AG04449 (cell line): ENCODE measurements at regions not wholly inside any gene's neighbourhood (a gene's known extent, or its start where the extent isn't known, plus 50 kb on each side); places are given as distances from the start of the nearest gene placed in this dataset.

ENCODE experiments used
- CTCF ChIA-PET: fragments of 350-600 bp; formaldehyde crosslinking; extraction: SDS; loops from one replicate; lab custom pipeline; 2021; ENCODE audit warnings: antibody characterized with exemption; lab: Yijun Ruan, JAX
- POLR2A ChIA-PET: fragments of 400-600, 350-600 bp; formaldehyde crosslinking; extraction: SDS; loops from one replicate; lab custom pipeline; 2020; ENCODE audit warnings: antibody characterized with exemption, inconsistent platforms; lab: Yijun Ruan, JAX
- DNase-seq: peaks from one replicate; pipeline ENCODE4 v3.0.0-alpha.2; 2010; ENCODE audit warnings: low read depth, low spot score
- H3K4me3 ChIP-seq: 2 replicates; pipeline ENCODE4 v1.5.1; 2011; ENCODE audit warnings: low read depth, mild to moderate bottlenecking, control low read depth, low read length
- CTCF ChIP-seq: IDR thresholded peaks from one replicate; pipeline ENCODE4 v1.5.1; 2011; ENCODE audit warnings: mild to moderate bottlenecking, moderate library complexity, low read length, control low read depth, inconsistent platforms; ENCODE audit not compliant: insufficient read depth; ENCODE audit errors: missing control alignments

GRCh38 chr18:40032076-40032475 is 1923.0 kb upstream of the PIK3C3 start:
- POLR2A ChIA-PET: no interaction called here
- TF ChIP-seq CTCF: no peak
- CTCF ChIA-PET: no interaction called here
- no peak for DNase-seq
- H3K4me3 ChIP-seq: no peak overlapping the region

- ChIA-PET POLR2A (no interaction called here), CTCF (no interaction called here)
Measured at GRCh38 chr18:40031435-40031834, 1923.6 kb upstream of the PIK3C3 start.

GRCh38 chr18:40019797-40020392 is 1935.1 kb upstream of the PIK3C3 start:
- DNase-seq: no peak
- ChIA-PET POLR2A (no interaction called here), CTCF (no interaction called here)
- no peak for TF ChIP-seq CTCF
- H3K4me3 ChIP-seq: no peak overlapping the region

More at GRCh38 chr18:40031435-40031834, 1923.6 kb upstream of the PIK3C3 start:
- no peak for TF ChIP-seq CTCF
- no peak overlapping the region for H3K4me3 ChIP-seq
- DNase-seq: no peak

- no peak for TF ChIP-seq CTCF
- no peak for DNase-seq
- H3K4me3 ChIP-seq: no peak overlapping the region
- ChIA-PET POLR2A (no interaction called here), CTCF (no interaction called here)
Measured at GRCh38 chr18:40018266-40018665, 1936.8 kb upstream of the PIK3C3 start.

- POLR2A ChIA-PET: no interaction called here
- CTCF ChIA-PET: no interaction called here
- no peak for TF ChIP-seq CTCF
Measured at GRCh38 chr18:40017021-40017420, 1938.0 kb upstream of the PIK3C3 start.

GRCh38 chr18:40016405-40016804 is 1938.6 kb upstream of the PIK3C3 start:
- POLR2A ChIA-PET: no interaction called here
- TF ChIP-seq CTCF: no peak
- CTCF ChIA-PET: no interaction called here

More at GRCh38 chr18:40017021-40017420, 1938.0 kb upstream of the PIK3C3 start:
- H3K4me3 ChIP-seq: no peak overlapping the region
- no peak for DNase-seq

More at GRCh38 chr18:40016405-40016804, 1938.6 kb upstream of the PIK3C3 start:
- H3K4me3 ChIP-seq: no peak overlapping the region
- no peak for DNase-seq
